ENCODE measurements at regions not wholly inside any gene's neighbourhood (a gene's known extent, or its start where the extent isn't known, plus 50 kb on each side); places are given as distances from the start of the nearest gene placed in this dataset.

DNA sequence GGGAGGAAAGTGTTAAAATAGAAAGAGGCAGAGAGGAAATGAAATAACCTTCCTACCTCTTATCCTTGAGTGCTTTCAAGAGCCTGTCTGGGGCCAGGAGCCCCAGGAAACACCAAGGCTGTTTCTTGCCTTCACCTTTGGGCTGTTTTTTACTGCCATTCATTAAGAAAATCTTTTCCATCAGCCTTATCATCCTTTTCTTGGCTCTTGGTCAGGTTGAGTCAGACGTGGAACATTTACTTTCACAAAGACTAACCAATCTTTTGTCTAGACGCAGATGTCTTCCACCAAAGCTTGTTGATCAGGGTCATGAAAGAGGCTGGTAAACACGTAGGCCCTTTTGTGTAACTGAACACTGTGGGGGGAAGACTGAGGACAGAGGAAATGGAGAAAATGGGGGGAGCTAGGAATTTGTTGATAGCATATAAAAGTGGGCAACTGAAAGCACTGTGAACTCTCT, 151.0 kb upstream of the THBS1 start:
- TF ChIP-seq YY1 (IDR thresholded peaks at IDR 0.05; ENCODE audit: insufficient read depth, insufficient read length): no peak
- no peak for TF ChIP-seq ZNF274 (IDR thresholded peaks at IDR 0.05; ENCODE audit: low read depth, low read length)
